Muscle layer of colon (tissue), 2 donors: ENCODE measurements at regions not wholly inside any gene's neighbourhood (a gene's known extent, or its start where the extent isn't known, plus 50 kb on each side); places are given as distances from the start of the nearest gene placed in this dataset.

Experiments used
- H3K27ac ChIP-seq: one replicate; pipeline ENCODE4 v1.7.0; 2013; ENCODE audit warnings: low read depth, mild to moderate bottlenecking, low read length, moderate library complexity
- H3K27me3 ChIP-seq, 2 donors: one replicate each; pipeline ENCODE4 v1.7.0; 2013; ENCODE audit warnings: low read length in 2 of 2, mild to moderate bottlenecking in 2 of 2; ENCODE audit not compliant: insufficient read depth in 2 of 2, control insufficient read depth in 1 of 2
- H3K36me3 ChIP-seq: one replicate; pipeline ENCODE4 v1.7.0; 2013; ENCODE audit warnings: mild to moderate bottlenecking, low read length; ENCODE audit not compliant: insufficient read depth
- H3K4me1 ChIP-seq: one replicate; pipeline ENCODE4 v1.7.0; 2013; ENCODE audit warnings: mild to moderate bottlenecking, low read length; ENCODE audit not compliant: insufficient read depth
- H3K4me3 ChIP-seq, 2 donors: one replicate each; pipeline ENCODE4 v1.7.0; 2013; ENCODE audit warnings: low read length in 2 of 2, low read depth in 1 of 2, mild to moderate bottlenecking in 1 of 2, moderate library complexity in 1 of 2
- H3K9ac ChIP-seq: one replicate; pipeline ENCODE4 v1.7.0; 2013; ENCODE audit warnings: low read length
- H3K9me3 ChIP-seq: one replicate; pipeline ENCODE4 v1.7.0; 2013; ENCODE audit warnings: mild to moderate bottlenecking, low read length
- donor health status: abdominal sarcoma.
- donor health status: Adenocarcinoma of cecum.

DNA sequence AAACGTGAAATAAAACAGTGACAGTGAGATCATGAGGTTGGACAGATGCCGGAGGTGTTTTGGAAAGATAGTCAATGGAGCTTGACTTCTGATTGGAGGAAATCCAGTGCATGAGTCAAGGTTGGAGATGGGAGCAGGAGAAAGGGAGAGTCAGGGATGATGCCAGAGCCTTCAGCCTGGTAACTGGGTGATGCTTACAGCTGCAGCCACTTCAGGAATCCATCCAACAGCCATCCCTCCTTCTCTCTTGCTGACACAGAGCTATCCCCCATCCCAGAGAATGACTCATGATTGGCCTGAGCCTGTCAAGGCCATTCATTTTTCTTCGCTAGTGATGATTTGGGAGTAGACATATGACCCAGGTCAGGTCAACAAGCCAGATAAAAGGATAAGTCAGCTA, 112.8 kb downstream of the SAMD5 start:
- H3K27ac ChIP-seq: no peak overlapping the region

DNA sequence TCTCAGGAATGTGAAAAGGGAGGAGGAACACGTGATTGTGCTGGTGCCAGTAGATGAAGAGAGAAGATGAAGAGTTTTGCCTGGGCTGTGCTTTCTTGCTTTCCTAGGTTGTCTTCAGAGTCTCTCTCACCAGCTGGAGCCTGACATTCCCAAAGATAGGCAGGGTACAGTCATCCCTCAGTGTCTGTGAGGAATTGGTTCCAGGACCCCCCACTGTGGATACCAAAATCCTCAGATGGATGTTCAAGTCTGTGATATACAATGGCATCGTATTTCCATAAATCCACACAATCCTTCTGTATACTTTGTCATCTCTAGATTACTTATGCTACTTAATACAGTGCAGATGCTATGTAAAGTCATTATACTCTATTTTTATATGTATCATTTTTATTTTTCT, 113.5 kb downstream of the SAMD5 start:
- Histone ChIP-seq H3K9ac (no peak overlapping the region), H3K4me3 (no peak overlapping the region), H3K36me3 (no peaks in the 10 kb centered on the region), H3K27ac (no peak overlapping the region), H3K4me1 (no peaks in the 10 kb centered on the region), H3K9me3 (no peaks in the 10 kb centered on the region), H3K27me3 (no peaks in the 10 kb centered on the region)

More for the DNA sequence above, 112.8 kb downstream of the SAMD5 start:
- no peak overlapping the region for H3K4me3 ChIP-seq
- no peak overlapping the region for H3K9ac ChIP-seq
- H3K4me1 ChIP-seq: no peaks in the 10 kb centered on the region
- no peaks in the 10 kb centered on the region for H3K9me3 ChIP-seq
- no peaks in the 10 kb centered on the region for H3K36me3 ChIP-seq
- H3K27me3 ChIP-seq: no peaks in the 10 kb centered on the region

- H3K27me3 ChIP-seq: no peaks in the 10 kb centered on the region
- H3K9ac ChIP-seq: no peak overlapping the region
- H3K4me1 ChIP-seq: no peaks in the 10 kb centered on the region
- no peak overlapping the region for H3K27ac ChIP-seq
- H3K4me3 ChIP-seq: no peak overlapping the region
- H3K36me3 ChIP-seq: no peaks in the 10 kb centered on the region
- H3K9me3 ChIP-seq: no peaks in the 10 kb centered on the region
Measured at GRCh38 chr6:147624946-147625515, 116.5 kb downstream of the SAMD5 start.

DNA sequence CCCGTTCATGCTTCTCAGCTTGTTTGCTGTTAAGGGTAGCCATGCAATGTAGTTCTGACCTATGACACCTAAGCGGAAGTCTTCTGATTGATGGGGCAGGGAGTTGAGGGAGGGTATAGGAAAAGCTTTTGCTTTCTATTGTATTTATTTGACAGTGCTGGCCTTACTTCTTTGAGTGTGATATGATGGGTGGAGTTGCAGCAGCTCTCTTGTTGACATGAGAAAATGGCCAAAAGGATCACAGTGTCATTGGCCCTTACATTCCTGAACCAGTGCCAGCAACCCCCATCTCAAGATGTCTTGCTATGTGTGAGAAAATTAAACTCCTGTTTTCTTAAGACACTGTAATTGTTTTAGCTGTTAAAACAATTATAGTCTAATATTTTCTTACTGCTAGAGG, 117.5 kb downstream of the SAMD5 start:
- Histone ChIP-seq H3K36me3 (no peaks in the 10 kb centered on the region), H3K9me3 (no peaks in the 10 kb centered on the region), H3K27ac (no peak overlapping the region), H3K4me1 (no peaks in the 10 kb centered on the region), H3K9ac (no peak overlapping the region), H3K27me3 (no peaks in the 10 kb centered on the region), H3K4me3 (no peak overlapping the region)

DNA sequence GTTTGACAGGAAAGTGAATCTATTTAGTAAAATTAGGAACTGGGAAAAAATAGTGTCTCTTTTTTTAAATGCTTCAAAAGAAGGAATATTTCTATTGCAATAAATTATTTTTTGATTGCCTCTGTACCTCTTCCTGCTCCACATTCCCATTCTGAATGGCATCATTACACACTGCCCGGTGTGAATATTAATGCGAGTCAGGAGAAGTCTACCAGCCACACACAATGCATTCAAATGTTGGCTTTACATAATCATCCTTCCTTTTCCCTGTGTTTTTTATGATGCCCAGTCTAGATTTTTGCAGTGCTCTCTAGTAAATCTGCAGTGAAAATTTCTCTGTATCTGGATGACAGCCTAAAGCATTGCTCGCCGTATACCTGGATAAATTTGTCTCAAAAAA, 118.9 kb downstream of the SAMD5 start:
- no peaks in the 10 kb centered on the region for H3K4me1 ChIP-seq
- H3K27ac ChIP-seq: no peak overlapping the region
- no peaks in the 10 kb centered on the region for H3K36me3 ChIP-seq
- H3K9ac ChIP-seq: no peak overlapping the region
- no peak overlapping the region for H3K4me3 ChIP-seq
- no peaks in the 10 kb centered on the region for H3K9me3 ChIP-seq
- H3K27me3 ChIP-seq: no peaks in the 10 kb centered on the region

DNA sequence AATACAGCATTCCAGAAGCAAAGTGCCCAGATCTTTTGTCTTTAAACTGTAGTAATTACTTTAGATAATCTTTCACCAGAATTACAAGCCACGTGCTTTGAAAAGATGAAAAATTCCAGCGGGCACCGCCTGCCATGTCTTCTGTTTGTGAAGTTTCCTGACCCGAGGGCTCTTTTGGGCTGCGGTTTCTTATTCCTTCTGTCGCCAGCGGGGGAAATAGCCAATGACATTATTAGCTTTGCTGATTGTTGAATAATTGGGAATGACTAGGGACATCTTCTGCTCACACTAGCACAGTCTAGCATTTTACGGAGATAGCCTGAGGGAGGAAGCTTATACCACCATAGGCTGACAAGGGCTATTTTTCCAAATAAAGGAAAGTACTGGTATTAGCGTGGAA, 124.7 kb downstream of the SAMD5 start:
- Histone ChIP-seq H3K9me3 (no peaks in the 10 kb centered on the region), H3K27ac (no peak overlapping the region), H3K27me3 (no peaks in the 10 kb centered on the region), H3K4me1 (no peaks in the 10 kb centered on the region), H3K4me3 (no peak overlapping the region), H3K36me3 (no peaks in the 10 kb centered on the region), H3K9ac (no peak overlapping the region)

DNA sequence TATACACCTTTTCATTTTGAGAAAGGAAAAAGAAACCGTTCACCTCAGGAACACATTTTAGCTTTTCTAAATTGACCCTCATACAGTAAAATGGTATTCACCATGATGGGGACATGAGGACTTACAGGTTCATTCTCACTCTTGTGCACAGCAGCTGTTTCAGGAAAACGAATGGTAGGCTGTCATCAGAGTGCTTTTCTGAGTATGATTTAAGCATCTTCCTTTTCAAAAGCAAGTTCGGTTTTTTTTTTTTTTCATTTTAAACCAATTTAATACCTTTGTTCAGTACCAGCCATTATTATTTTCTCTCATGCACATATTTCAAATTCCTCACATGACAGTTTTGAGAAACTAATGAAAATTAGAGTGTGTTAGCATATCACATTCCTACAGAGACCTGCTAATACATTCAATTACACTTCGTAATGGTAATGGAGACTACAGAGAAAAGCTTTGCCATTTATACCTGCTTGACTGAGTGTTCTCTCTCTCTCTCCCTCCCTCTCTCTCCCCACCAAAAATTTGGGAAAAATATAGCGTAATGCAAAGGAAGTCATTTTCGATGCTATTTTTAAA, 129.2 kb downstream of the SAMD5 start:
- H3K27ac ChIP-seq: no peak overlapping the region
- H3K9me3 ChIP-seq: no peaks in the 10 kb centered on the region
- no peaks in the 10 kb centered on the region for H3K36me3 ChIP-seq
- no peak overlapping the region for H3K4me3 ChIP-seq
- no peaks in the 10 kb centered on the region for H3K4me1 ChIP-seq
- no peak overlapping the region for H3K9ac ChIP-seq
- no peaks in the 10 kb centered on the region for H3K27me3 ChIP-seq

GRCh38 chr6:147639279-147639678, 130.8 kb downstream of the SAMD5 start:
- Histone ChIP-seq H3K4me1 (no peaks in the 10 kb centered on the region), H3K4me3 (no peak overlapping the region), H3K9me3 (no peaks in the 10 kb centered on the region), H3K36me3 (no peaks in the 10 kb centered on the region), H3K9ac (no peak overlapping the region), H3K27me3 (no peaks in the 10 kb centered on the region), H3K27ac (no peak overlapping the region)

- no peak overlapping the region for H3K9ac ChIP-seq
- H3K9me3 ChIP-seq: no peaks in the 10 kb centered on the region
- no peak overlapping the region for H3K4me3 ChIP-seq
- no peak overlapping the region for H3K27ac ChIP-seq
- no peaks in the 10 kb centered on the region for H3K27me3 ChIP-seq
- H3K4me1 ChIP-seq: no peaks in the 10 kb centered on the region
- no peaks in the 10 kb centered on the region for H3K36me3 ChIP-seq
Measured at GRCh38 chr6:147640606-147641005, 132.1 kb downstream of the SAMD5 start.

GRCh38 chr6:147641511-147641910, 133.0 kb downstream of the SAMD5 start:
- no peak overlapping the region for H3K9ac ChIP-seq
- H3K4me1 ChIP-seq: no peaks in the 10 kb centered on the region
- H3K4me3 ChIP-seq: no peak overlapping the region
- H3K9me3 ChIP-seq: no peaks in the 10 kb centered on the region
- no peaks in the 10 kb centered on the region for H3K36me3 ChIP-seq
- H3K27me3 ChIP-seq: no peaks in the 10 kb centered on the region
- H3K27ac ChIP-seq: no peak overlapping the region

DNA sequence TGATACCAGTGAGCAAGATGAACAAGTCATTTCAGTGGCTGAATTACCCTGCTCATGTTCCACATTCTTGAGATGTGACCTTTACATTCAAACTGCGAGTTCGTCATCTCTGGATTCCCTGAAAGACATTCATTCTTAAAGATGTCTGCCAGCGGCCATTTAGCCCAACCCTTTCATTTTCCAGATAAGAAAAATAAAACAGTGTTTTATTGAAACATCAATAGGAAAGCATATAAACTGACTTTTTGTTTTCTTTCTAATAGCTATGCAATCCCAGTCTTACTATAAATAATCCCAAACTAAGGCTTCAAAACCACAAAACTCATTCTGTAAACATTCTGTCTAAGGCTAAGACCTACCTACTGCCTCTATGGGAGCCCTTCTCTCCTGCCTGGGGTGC, 134.0 kb downstream of the SAMD5 start:
- Histone ChIP-seq H3K36me3 (no peaks in the 10 kb centered on the region), H3K4me1 (no peaks in the 10 kb centered on the region), H3K27ac (no peak overlapping the region), H3K27me3 (no peaks in the 10 kb centered on the region), H3K9ac (no peak overlapping the region), H3K4me3 (no peak overlapping the region), H3K9me3 (no peaks in the 10 kb centered on the region)
